Fibroblast of mammary gland (primary cell): ENCODE measurements at regions not wholly inside any gene's neighbourhood (a gene's known extent, or its start where the extent isn't known, plus 50 kb on each side); places are given as distances from the start of the nearest gene placed in this dataset.

Experiments used
- DNase-seq: peaks from one replicate; pipeline ENCODE4 v3.0.0-alpha.2; 2010; ENCODE audit warnings: low read depth
- H3K4me3 ChIP-seq: 2 replicates; pipeline ENCODE4 v1.5.1; 2011; ENCODE audit warnings: low read depth, mild to moderate bottlenecking, low read length, moderate library complexity; ENCODE audit not compliant: control insufficient read depth
- TF ChIP-seq, protein P1 (sequence below): conservative IDR thresholded peaks from 2 replicates; pipeline ENCODE4 v1.5.1; 2011; ENCODE audit warnings: low read depth, low read length, inconsistent platforms; ENCODE audit not compliant: control insufficient read depth, insufficient read depth

DNA sequence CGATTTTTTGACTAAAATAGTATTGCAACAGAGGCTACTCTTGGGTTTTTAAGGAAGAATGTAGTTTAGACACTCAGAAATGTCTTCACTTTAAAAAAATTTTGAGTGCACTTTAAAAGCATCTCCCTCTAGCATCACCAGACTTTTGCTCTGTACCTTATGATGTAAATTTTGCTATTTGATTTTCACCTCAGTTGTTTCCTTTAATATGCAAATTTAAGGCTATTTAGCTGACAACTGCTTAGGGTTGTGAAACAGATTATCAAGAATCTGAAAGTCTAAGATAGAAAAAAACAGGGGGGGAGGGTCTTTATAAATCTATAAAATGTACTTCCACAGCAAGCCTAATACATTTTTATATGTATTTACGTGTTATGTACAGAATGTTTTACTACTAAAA lies 92.9 kb upstream of the USP38 start:
- TF ChIP-seq, protein P1, sequence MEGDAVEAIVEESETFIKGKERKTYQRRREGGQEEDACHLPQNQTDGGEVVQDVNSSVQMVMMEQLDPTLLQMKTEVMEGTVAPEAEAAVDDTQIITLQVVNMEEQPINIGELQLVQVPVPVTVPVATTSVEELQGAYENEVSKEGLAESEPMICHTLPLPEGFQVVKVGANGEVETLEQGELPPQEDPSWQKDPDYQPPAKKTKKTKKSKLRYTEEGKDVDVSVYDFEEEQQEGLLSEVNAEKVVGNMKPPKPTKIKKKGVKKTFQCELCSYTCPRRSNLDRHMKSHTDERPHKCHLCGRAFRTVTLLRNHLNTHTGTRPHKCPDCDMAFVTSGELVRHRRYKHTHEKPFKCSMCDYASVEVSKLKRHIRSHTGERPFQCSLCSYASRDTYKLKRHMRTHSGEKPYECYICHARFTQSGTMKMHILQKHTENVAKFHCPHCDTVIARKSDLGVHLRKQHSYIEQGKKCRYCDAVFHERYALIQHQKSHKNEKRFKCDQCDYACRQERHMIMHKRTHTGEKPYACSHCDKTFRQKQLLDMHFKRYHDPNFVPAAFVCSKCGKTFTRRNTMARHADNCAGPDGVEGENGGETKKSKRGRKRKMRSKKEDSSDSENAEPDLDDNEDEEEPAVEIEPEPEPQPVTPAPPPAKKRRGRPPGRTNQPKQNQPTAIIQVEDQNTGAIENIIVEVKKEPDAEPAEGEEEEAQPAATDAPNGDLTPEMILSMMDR: no peak
- no peak overlapping the region for H3K4me3 ChIP-seq
- DNase-seq: no peak

DNA sequence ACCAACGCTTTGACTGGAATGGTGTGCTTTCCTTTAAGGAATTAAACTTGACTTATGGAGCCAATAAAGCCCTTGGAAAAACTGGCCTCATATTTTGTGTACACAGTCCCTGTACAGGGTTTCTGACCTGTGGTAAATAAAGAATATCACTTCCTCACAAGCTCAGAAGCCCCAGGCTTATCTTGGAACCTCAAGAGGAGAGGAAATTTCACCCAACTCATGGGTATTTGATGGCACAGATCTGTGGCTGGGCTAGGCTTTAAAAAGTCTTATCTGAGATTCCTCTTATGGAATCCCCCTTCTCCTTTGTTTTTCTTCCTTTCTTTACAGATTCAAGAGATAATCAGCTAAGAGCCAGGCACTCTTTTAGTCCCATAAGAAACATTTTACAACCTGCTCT lies 89.3 kb upstream of the USP38 start:
- H3K4me3 ChIP-seq: no peak overlapping the region
- TF ChIP-seq, protein P1: no peak
- no peak for DNase-seq

GRCh38 chr4:143097751-143098150 lies 87.0 kb upstream of the USP38 start:
- TF ChIP-seq, protein P1: no peak
- DNase-seq: no peak
- H3K4me3 ChIP-seq: no peak overlapping the region

GRCh38 chr4:143099693-143100092 lies 85.0 kb upstream of the USP38 start:
- H3K4me3 ChIP-seq: no peak overlapping the region
- DNase-seq: no peak
- TF ChIP-seq, protein P1: no peak

GRCh38 chr4:143109376-143109775 lies 75.3 kb upstream of the USP38 start:
- TF ChIP-seq, protein P1: no peak
- H3K4me3 ChIP-seq: no peak overlapping the region
- DNase-seq: no peak

DNA sequence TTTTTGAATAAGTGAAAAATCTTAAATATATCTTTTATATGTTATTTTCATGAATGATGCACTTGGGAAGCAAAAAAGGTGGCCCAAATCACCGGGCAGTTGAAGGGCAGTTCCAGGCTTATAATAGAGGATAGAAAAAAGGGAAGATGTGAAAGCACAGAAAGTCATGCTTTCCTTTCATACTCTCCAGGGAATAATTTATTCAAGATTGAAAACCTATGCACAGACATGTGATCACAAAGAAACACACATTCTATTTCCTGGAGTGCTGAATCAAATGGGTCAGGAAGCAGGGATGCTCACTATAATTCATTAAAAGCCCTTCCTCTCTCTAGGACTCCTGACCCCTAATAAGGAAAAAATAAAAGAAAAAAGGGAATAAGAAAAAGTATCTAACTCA lies 66.1 kb upstream of the USP38 start:
- TF ChIP-seq, protein P1: no peak
- DNase-seq: no peak
- no peak overlapping the region for H3K4me3 ChIP-seq

DNA sequence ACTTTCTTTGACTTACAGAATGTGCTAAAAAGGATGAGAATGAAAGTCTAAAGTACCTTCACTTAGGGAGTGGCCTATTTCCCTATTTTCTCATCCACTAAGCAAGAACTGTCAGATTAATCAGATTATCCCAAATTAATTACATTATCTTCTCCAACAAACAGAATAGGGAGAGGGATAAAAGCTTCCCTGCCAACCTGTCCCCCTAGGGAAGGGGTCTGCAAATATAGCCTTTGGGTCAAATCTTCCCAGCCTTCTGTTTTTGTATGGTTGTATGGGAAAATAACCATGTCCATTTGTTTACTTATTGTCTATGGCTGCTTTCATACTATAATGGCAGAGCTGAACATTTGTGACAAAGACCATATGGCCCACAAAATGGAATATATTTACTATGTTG lies 57.1 kb upstream of the USP38 start:
- H3K4me3 ChIP-seq: no peak overlapping the region
- no peak for DNase-seq
- TF ChIP-seq, protein P1: no peak
